ENCODE measurements at regions not wholly inside any gene's neighbourhood (a gene's known extent, or its start where the extent isn't known, plus 50 kb on each side); places are given as distances from the start of the nearest gene placed in this dataset.

- no peak overlapping the region for H2AFZ ChIP-seq (ENCODE audit: low read length)
- no peaks in the 10 kb centered on the region for H3K9me2 ChIP-seq (replicated peaks; ENCODE audit: low read depth, low read length)
- TF ChIP-seq EZH2phosphoT487 (IDR thresholded peaks at IDR 0.05; ENCODE audit: borderline replicate concordance) (no peak), CTCF (conservative IDR thresholded peaks at IDR 0.05; ENCODE audit: low read length) (no peak)
- H3K4me3 ChIP-seq (ENCODE audit: low read length, poor library complexity, severe bottlenecking) = no peak overlapping the region
- no peaks in the 10 kb centered on the region for H3K9me3 ChIP-seq (ENCODE audit: insufficient read depth, low read depth, low read length)
- no peaks in the 10 kb centered on the region for H3K36me3 ChIP-seq (ENCODE audit: insufficient read depth, low read length)
- H3K27me3 ChIP-seq (ENCODE audit: insufficient read depth, low read length, poor library complexity, severe bottlenecking) = no peaks in the 10 kb centered on the region
- no peak overlapping the region for H3K4me2 ChIP-seq (ENCODE audit: low read depth, low read length, poor library complexity, severe bottlenecking)
- no peaks in the 10 kb centered on the region for H4K20me1 ChIP-seq (ENCODE audit: insufficient read depth, low read length, poor library complexity, severe bottlenecking)
- H3F3A ChIP-seq (ENCODE audit: low read depth) = no peaks in the 10 kb centered on the region
- H3K79me2 ChIP-seq (ENCODE audit: insufficient read depth, low read length) = no peaks in the 10 kb centered on the region
- H3K4me1 ChIP-seq (ENCODE audit: insufficient read depth, low read length, poor library complexity, severe bottlenecking) = no peaks in the 10 kb centered on the region
- H3K9ac ChIP-seq (ENCODE audit: low read depth, low read length, poor library complexity, severe bottlenecking) = no peak overlapping the region
These were observed 659.4 kb downstream of the MAFB start for GRCh38 chr20:40029589-40029988.

GRCh38 chr20:40019510-40019909 is 669.5 kb downstream of the MAFB start:
- H3K27me3 ChIP-seq (ENCODE audit: insufficient read depth, low read length, poor library complexity, severe bottlenecking) = no peaks in the 10 kb centered on the region
- H3K4me3 ChIP-seq (ENCODE audit: low read length, poor library complexity, severe bottlenecking) = no peak overlapping the region
- H3K79me2 ChIP-seq (ENCODE audit: insufficient read depth, low read length) = no peaks in the 10 kb centered on the region
- no peaks in the 10 kb centered on the region for H3K4me1 ChIP-seq (ENCODE audit: insufficient read depth, low read length, poor library complexity, severe bottlenecking)
- H3K9me2 ChIP-seq (replicated peaks; ENCODE audit: low read depth, low read length) = no peaks in the 10 kb centered on the region
- H3K4me2 ChIP-seq (ENCODE audit: low read depth, low read length, poor library complexity, severe bottlenecking) = no peak overlapping the region
- H4K20me1 ChIP-seq (ENCODE audit: insufficient read depth, low read length, poor library complexity, severe bottlenecking) = no peaks in the 10 kb centered on the region
- H2AFZ ChIP-seq (ENCODE audit: low read length) = no peak overlapping the region
- TF ChIP-seq EZH2phosphoT487 (IDR thresholded peaks at IDR 0.05; ENCODE audit: borderline replicate concordance) = no peak
- TF ChIP-seq CTCF (conservative IDR thresholded peaks at IDR 0.05; ENCODE audit: low read length) = no peak
- no peak overlapping the region for H3K9ac ChIP-seq (ENCODE audit: low read depth, low read length, poor library complexity, severe bottlenecking)
- no peaks in the 10 kb centered on the region for H3K9me3 ChIP-seq (ENCODE audit: insufficient read depth, low read depth, low read length)
- H3F3A ChIP-seq (ENCODE audit: low read depth) = no peaks in the 10 kb centered on the region
- no peaks in the 10 kb centered on the region for H3K36me3 ChIP-seq (ENCODE audit: insufficient read depth, low read length)

GRCh38 chr20:40017765-40018164 is 671.3 kb downstream of the MAFB start:
- Histone ChIP-seq H3K79me2 (ENCODE audit: insufficient read depth, low read length) (no peaks in the 10 kb centered on the region), H3K9me3 (ENCODE audit: insufficient read depth, low read depth, low read length) (no peaks in the 10 kb centered on the region), H4K20me1 (ENCODE audit: insufficient read depth, low read length, poor library complexity, severe bottlenecking) (no peaks in the 10 kb centered on the region), H3F3A (ENCODE audit: low read depth) (no peaks in the 10 kb centered on the region), H3K4me3 (ENCODE audit: low read length, poor library complexity, severe bottlenecking) (no peak overlapping the region), H3K4me2 (ENCODE audit: low read depth, low read length, poor library complexity, severe bottlenecking) (no peak overlapping the region), H3K36me3 (ENCODE audit: insufficient read depth, low read length) (no peaks in the 10 kb centered on the region), H3K4me1 (ENCODE audit: insufficient read depth, low read length, poor library complexity, severe bottlenecking) (no peaks in the 10 kb centered on the region), H2AFZ (ENCODE audit: low read length) (no peak overlapping the region), H3K9ac (ENCODE audit: low read depth, low read length, poor library complexity, severe bottlenecking) (no peak overlapping the region), H3K9me2 (replicated peaks; ENCODE audit: low read depth, low read length) (no peaks in the 10 kb centered on the region), H3K27me3 (ENCODE audit: insufficient read depth, low read length, poor library complexity, severe bottlenecking) (no peaks in the 10 kb centered on the region)
- no peak for TF ChIP-seq CTCF (conservative IDR thresholded peaks at IDR 0.05; ENCODE audit: low read length)
- no peak for TF ChIP-seq EZH2phosphoT487 (IDR thresholded peaks at IDR 0.05; ENCODE audit: borderline replicate concordance)
